ENCODE measurements at regions not wholly inside any gene's neighbourhood (a gene's known extent, or its start where the extent isn't known, plus 50 kb on each side); places are given as distances from the start of the nearest gene placed in this dataset.

GRCh38 chr2:2663401-2664036, 332.4 kb upstream of the MYT1L start:
- no peaks in the 10 kb centered on the region for H3K27me3 ChIP-seq (replicated peaks)
- DNase-seq (ENCODE audit: low read depth in 1 of 2, low spot score in 2 of 2) = peak in 1 of 2 experiments; percentile 2

GRCh38 chr2:2662847-2663356, 331.8 kb upstream of the MYT1L start:
- Histone ChIP-seq H3K36me3 (no peaks in the 10 kb centered on the region), H3K4me3 (no peak overlapping the region), H3K4me1 (replicated peaks) (peaks cover 3% of the 10 kb centered on the region; the same call in 1 of the 2 replicates), H3K9me3 (replicated peaks) (peaks cover 10% of the 10 kb centered on the region), H3K27me3 (replicated peaks) (no peaks in the 10 kb centered on the region), H3K27ac (no peak overlapping the region)
- DNase-seq (ENCODE audit: low read depth in 1 of 2, low spot score in 2 of 2) = no peak

More at GRCh38 chr2:2663401-2664036, 332.4 kb upstream of the MYT1L start:
- no peak overlapping the region for H3K4me3 ChIP-seq
- H3K9me3 ChIP-seq (replicated peaks) = peaks cover 16% of the 10 kb centered on the region
- H3K27ac ChIP-seq = no peak overlapping the region
- no peaks in the 10 kb centered on the region for H3K36me3 ChIP-seq
- peaks cover 3% of the 10 kb centered on the region; the same call in 1 of the 2 replicates for H3K4me1 ChIP-seq (replicated peaks)

GRCh38 chr2:2662037-2662846, 331.2 kb upstream of the MYT1L start:
- H3K4me3 ChIP-seq = no peak overlapping the region
- H3K36me3 ChIP-seq = no peaks in the 10 kb centered on the region
- H3K9me3 ChIP-seq (replicated peaks) = peaks cover 7% of the 10 kb centered on the region
- H3K27me3 ChIP-seq (replicated peaks) = no peaks in the 10 kb centered on the region
- H3K4me1 ChIP-seq (replicated peaks) = peaks cover 3% of the 10 kb centered on the region; the same call in 1 of the 2 replicates
- DNase-seq (ENCODE audit: low read depth in 1 of 2, low spot score in 2 of 2) = no peak
- H3K27ac ChIP-seq = no peak overlapping the region

- DNase-seq (ENCODE audit: low read depth in 1 of 2, low spot score in 2 of 2) = peak in 1 of 2 experiments; percentile 5
- H3K27me3 ChIP-seq (replicated peaks) = no peaks in the 10 kb centered on the region
- no peaks in the 10 kb centered on the region for H3K36me3 ChIP-seq
- H3K27ac ChIP-seq = no peak overlapping the region
- H3K4me3 ChIP-seq = no peak overlapping the region
- peaks cover 3% of the 10 kb centered on the region; the same call in 1 of the 2 replicates for H3K4me1 ChIP-seq (replicated peaks)
- peaks cover 5% of the 10 kb centered on the region for H3K9me3 ChIP-seq (replicated peaks)
Measured at GRCh38 chr2:2660789-2661355, 329.8 kb upstream of the MYT1L start.

- peaks cover 3% of the 10 kb centered on the region; the same call in 1 of the 2 replicates for H3K9me3 ChIP-seq (replicated peaks)
- no peak overlapping the region for H3K4me3 ChIP-seq
- no peaks in the 10 kb centered on the region for H3K4me1 ChIP-seq (replicated peaks)
- H3K27me3 ChIP-seq (replicated peaks) = no peaks in the 10 kb centered on the region
- H3K27ac ChIP-seq = no peak overlapping the region
- no peak for DNase-seq (ENCODE audit: low read depth in 1 of 2, low spot score in 2 of 2)
- no peaks in the 10 kb centered on the region for H3K36me3 ChIP-seq
Measured at GRCh38 chr2:2657121-2657962, 326.3 kb upstream of the MYT1L start.

GRCh38 chr2:2656115-2657011, 325.3 kb upstream of the MYT1L start:
- Histone ChIP-seq H3K27me3 (replicated peaks) (no peaks in the 10 kb centered on the region), H3K27ac (no peak overlapping the region), H3K36me3 (no peaks in the 10 kb centered on the region), H3K4me3 (no peak overlapping the region), H3K4me1 (replicated peaks) (no peaks in the 10 kb centered on the region), H3K9me3 (replicated peaks) (peaks cover 9% of the 10 kb centered on the region)
- no peak for DNase-seq (ENCODE audit: low read depth in 1 of 2, low spot score in 2 of 2)

GRCh38 chr2:2655453-2656114, 324.5 kb upstream of the MYT1L start:
- Histone ChIP-seq H3K4me3 (no peak overlapping the region), H3K36me3 (no peaks in the 10 kb centered on the region), H3K4me1 (replicated peaks) (no peaks in the 10 kb centered on the region), H3K27ac (no peak overlapping the region), H3K27me3 (replicated peaks) (no peaks in the 10 kb centered on the region), H3K9me3 (replicated peaks) (peaks cover 9% of the 10 kb centered on the region)
- no peak for DNase-seq (ENCODE audit: low read depth in 1 of 2, low spot score in 2 of 2)

GRCh38 chr2:2653231-2653630, 322.2 kb upstream of the MYT1L start:
- no peak for DNase-seq (ENCODE audit: low read depth in 1 of 2, low spot score in 2 of 2)
- Histone ChIP-seq H3K27ac (no peak overlapping the region), H3K4me3 (no peak overlapping the region), H3K36me3 (no peaks in the 10 kb centered on the region), H3K4me1 (replicated peaks) (no peaks in the 10 kb centered on the region), H3K9me3 (replicated peaks) (peaks cover 6% of the 10 kb centered on the region), H3K27me3 (replicated peaks) (no peaks in the 10 kb centered on the region)

- H3K4me3 ChIP-seq = no peak overlapping the region
- DNase-seq (ENCODE audit: low read depth in 1 of 2, low spot score in 2 of 2) = no peak
- H3K36me3 ChIP-seq = no peaks in the 10 kb centered on the region
- H3K27ac ChIP-seq = no peak overlapping the region
- peaks cover 7% of the 10 kb centered on the region for H3K9me3 ChIP-seq (replicated peaks)
- no peaks in the 10 kb centered on the region for H3K27me3 ChIP-seq (replicated peaks)
- no peaks in the 10 kb centered on the region for H3K4me1 ChIP-seq (replicated peaks)
Measured at GRCh38 chr2:2650608-2651375, 319.7 kb upstream of the MYT1L start.

GRCh38 chr2:2649109-2650072, 318.3 kb upstream of the MYT1L start:
- H3K4me1 ChIP-seq (replicated peaks) = no peaks in the 10 kb centered on the region
- DNase-seq (ENCODE audit: low read depth in 1 of 2, low spot score in 2 of 2) = no peak
- no peak overlapping the region for H3K27ac ChIP-seq
- no peaks in the 10 kb centered on the region for H3K36me3 ChIP-seq
- H3K9me3 ChIP-seq (replicated peaks) = peaks cover 8% of the 10 kb centered on the region
- H3K4me3 ChIP-seq = no peak overlapping the region
- H3K27me3 ChIP-seq (replicated peaks) = no peaks in the 10 kb centered on the region

- no peak for DNase-seq (ENCODE audit: low read depth in 1 of 2, low spot score in 2 of 2)
- no peak overlapping the region for H3K27ac ChIP-seq
- no peaks in the 10 kb centered on the region for H3K27me3 ChIP-seq (replicated peaks)
- peaks cover 16% of the 10 kb centered on the region for H3K9me3 ChIP-seq (replicated peaks)
- no peaks in the 10 kb centered on the region for H3K4me1 ChIP-seq (replicated peaks)
- no peaks in the 10 kb centered on the region for H3K36me3 ChIP-seq
- H3K4me3 ChIP-seq = no peak overlapping the region
Measured at GRCh38 chr2:2648094-2648493, 317.0 kb upstream of the MYT1L start.
